T-helper 1 cell treated with Interleukin-12 subunit alpha and Interleukin-12 subunit beta and Interleukin-4 antibody, amounts not matched to agents 30 μg/mL and 1 μg/mL, for 36 hours (primary cell): ENCODE measurements at regions not wholly inside any gene's neighbourhood (a gene's known extent, or its start where the extent isn't known, plus 50 kb on each side); places are given as distances from the start of the nearest gene placed in this dataset.
"Not testable (repeated sequence)": the region's sequence is repeated elsewhere in the genome, so short reads cannot be mapped to it uniquely, and the experiment has no call there.

ENCODE experiments used
- H3K27ac Mint-ChIP-seq: one replicate; pipeline ENCODE4 v1.8.0; 2021; ENCODE audit warnings: mild to moderate bottlenecking, mixed read lengths
- H3K27me3 Mint-ChIP-seq: one replicate; pipeline ENCODE4 v1.8.0; 2021; ENCODE audit warnings: low read depth, mixed read lengths
- H3K36me3 Mint-ChIP-seq: one replicate; pipeline ENCODE4 v1.8.0; 2021; ENCODE audit warnings: low read depth, mixed read lengths
- H3K4me1 Mint-ChIP-seq: one replicate; pipeline ENCODE4 v1.8.0; 2021; ENCODE audit warnings: low read depth, mixed read lengths
- H3K4me3 Mint-ChIP-seq: one replicate; pipeline ENCODE4 v1.8.0; 2021; ENCODE audit warnings: mild to moderate bottlenecking, moderate library complexity, mixed read lengths
- H3K9me3 Mint-ChIP-seq: one replicate; pipeline ENCODE4 v1.8.0; 2021; ENCODE audit warnings: mixed read lengths

- Mint-ChIP-seq H3K4me3 (no peak overlapping the region), H3K27me3 (no peaks in the 10 kb centered on the region), H3K27ac (no peak overlapping the region), H3K4me1 (no peaks in the 10 kb centered on the region), H3K9me3 (peaks cover 3% of the 10 kb centered on the region), H3K36me3 (no peaks in the 10 kb centered on the region)
Measured at GRCh38 chr3:34646911-34647460, 848.6 kb downstream of the PDCD6IP start.

GRCh38 chr3:34650131-34650530 is 851.7 kb downstream of the PDCD6IP start:
- Mint-ChIP-seq H3K36me3 (no peaks in the 10 kb centered on the region), H3K9me3 (no peaks in the 10 kb centered on the region), H3K4me3 (no peak overlapping the region)

GRCh38 chr3:34668915-34669314 is 870.5 kb downstream of the PDCD6IP start:
- H3K27me3 Mint-ChIP-seq, result no peaks in the 10 kb centered on the region
- no peaks in the 10 kb centered on the region for H3K4me1 Mint-ChIP-seq
- H3K9me3 Mint-ChIP-seq, result no peaks in the 10 kb centered on the region
- H3K4me3 Mint-ChIP-seq, result no peak overlapping the region
- no peak overlapping the region for H3K27ac Mint-ChIP-seq
- H3K36me3 Mint-ChIP-seq, result no peaks in the 10 kb centered on the region

More at GRCh38 chr3:34650131-34650530, 851.7 kb downstream of the PDCD6IP start:
- Mint-ChIP-seq H3K27me3 (no peaks in the 10 kb centered on the region), H3K4me1 (no peaks in the 10 kb centered on the region), H3K27ac (no peak overlapping the region)

- no peaks in the 10 kb centered on the region for H3K9me3 Mint-ChIP-seq
- H3K27ac Mint-ChIP-seq, result no peak overlapping the region
- no peaks in the 10 kb centered on the region for H3K27me3 Mint-ChIP-seq
- H3K36me3 Mint-ChIP-seq, result no peaks in the 10 kb centered on the region
- no peaks in the 10 kb centered on the region for H3K4me1 Mint-ChIP-seq
- no peak overlapping the region for H3K4me3 Mint-ChIP-seq
Measured at GRCh38 chr3:34669490-34669889, 871.1 kb downstream of the PDCD6IP start.

DNA sequence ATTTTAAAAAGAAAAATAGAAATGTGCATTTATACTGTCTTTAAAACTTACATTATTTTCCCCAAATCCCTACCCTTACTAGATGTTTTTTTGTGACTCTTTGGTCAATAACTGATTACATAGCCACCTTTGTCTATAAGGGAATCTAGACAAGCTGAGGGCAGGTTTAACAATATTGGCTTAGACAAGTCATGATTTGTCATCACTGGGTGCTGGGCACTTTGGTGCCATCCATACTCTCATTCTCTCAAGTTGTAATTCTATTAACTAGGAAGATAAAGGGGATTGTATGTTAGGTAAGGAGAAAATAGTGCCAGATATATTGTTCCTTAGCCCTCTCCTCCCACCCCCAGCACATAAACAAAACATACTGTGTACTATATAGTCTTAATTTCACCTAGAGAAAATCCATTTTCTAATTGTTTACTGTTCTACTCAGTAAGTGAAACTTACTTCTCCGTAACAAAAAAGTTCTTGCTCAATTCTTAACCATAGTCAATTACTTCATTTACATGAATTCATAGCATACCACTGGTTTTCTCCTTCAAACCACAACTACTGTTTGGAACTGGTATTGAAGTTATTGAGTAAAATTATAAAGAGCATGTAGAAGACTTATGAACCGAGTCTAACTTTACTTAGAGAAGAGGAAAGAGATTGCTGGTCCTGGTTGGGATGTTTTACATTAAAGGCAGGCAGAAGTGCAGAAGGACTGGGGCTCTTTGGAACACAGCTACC is 877.1 kb downstream of the PDCD6IP start:
- H3K27me3 Mint-ChIP-seq, result no peaks in the 10 kb centered on the region
- H3K36me3 Mint-ChIP-seq, result no peaks in the 10 kb centered on the region

GRCh38 chr3:34676436-34676835 is 878.0 kb downstream of the PDCD6IP start:
- H3K4me1 Mint-ChIP-seq, result no peaks in the 10 kb centered on the region
- peaks cover 12% of the 10 kb centered on the region for H3K9me3 Mint-ChIP-seq

More for the DNA sequence above, 877.1 kb downstream of the PDCD6IP start:
- no peak overlapping the region for H3K4me3 Mint-ChIP-seq
- no peak overlapping the region for H3K27ac Mint-ChIP-seq
- H3K9me3 Mint-ChIP-seq, result peaks cover 11% of the 10 kb centered on the region
- H3K4me1 Mint-ChIP-seq, result no peaks in the 10 kb centered on the region

DNA sequence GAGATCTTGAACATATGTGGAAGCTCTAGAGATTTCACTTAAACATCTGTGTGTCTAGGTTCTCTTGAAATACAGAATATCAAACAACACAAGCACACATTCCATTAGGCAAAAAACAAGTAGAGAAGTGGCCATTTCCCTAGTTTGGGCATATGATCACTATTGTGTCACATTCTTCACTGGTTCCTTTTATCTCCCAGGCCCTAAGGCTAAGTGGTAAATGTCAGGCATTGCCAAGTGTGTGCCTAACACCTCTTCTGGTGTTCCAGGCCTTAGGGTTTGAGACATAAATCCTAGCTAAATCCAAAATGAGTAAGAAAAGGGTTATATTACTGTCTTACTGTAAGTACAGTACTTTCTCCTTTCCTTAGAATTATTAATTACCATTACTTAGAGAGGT is 880.1 kb downstream of the PDCD6IP start:
- Mint-ChIP-seq H3K27ac (no peak overlapping the region), H3K4me1 (no peaks in the 10 kb centered on the region), H3K36me3 (no peaks in the 10 kb centered on the region), H3K27me3 (no peaks in the 10 kb centered on the region), H3K9me3 (peaks cover 12% of the 10 kb centered on the region), H3K4me3 (no peak overlapping the region)

More at GRCh38 chr3:34676436-34676835, 878.0 kb downstream of the PDCD6IP start:
- Mint-ChIP-seq H3K36me3 (no peaks in the 10 kb centered on the region), H3K27ac (no peak overlapping the region), H3K27me3 (no peaks in the 10 kb centered on the region), H3K4me3 (no peak overlapping the region)

- not testable (repeated sequence) for H3K36me3 Mint-ChIP-seq, H3K27ac Mint-ChIP-seq, H3K27me3 Mint-ChIP-seq, H3K4me1 Mint-ChIP-seq, H3K4me3 Mint-ChIP-seq
- H3K9me3 Mint-ChIP-seq, result peaks cover 12% of the 10 kb centered on the region
Measured at GRCh38 chr3:34679055-34679454, 880.6 kb downstream of the PDCD6IP start.

GRCh38 chr3:34683851-34684250 is 885.4 kb downstream of the PDCD6IP start:
- no peaks in the 10 kb centered on the region for H3K4me1 Mint-ChIP-seq
- peaks cover 12% of the 10 kb centered on the region for H3K9me3 Mint-ChIP-seq
- no peak overlapping the region for H3K4me3 Mint-ChIP-seq
- no peak overlapping the region for H3K27ac Mint-ChIP-seq
- no peaks in the 10 kb centered on the region for H3K36me3 Mint-ChIP-seq
- no peaks in the 10 kb centered on the region for H3K27me3 Mint-ChIP-seq

DNA sequence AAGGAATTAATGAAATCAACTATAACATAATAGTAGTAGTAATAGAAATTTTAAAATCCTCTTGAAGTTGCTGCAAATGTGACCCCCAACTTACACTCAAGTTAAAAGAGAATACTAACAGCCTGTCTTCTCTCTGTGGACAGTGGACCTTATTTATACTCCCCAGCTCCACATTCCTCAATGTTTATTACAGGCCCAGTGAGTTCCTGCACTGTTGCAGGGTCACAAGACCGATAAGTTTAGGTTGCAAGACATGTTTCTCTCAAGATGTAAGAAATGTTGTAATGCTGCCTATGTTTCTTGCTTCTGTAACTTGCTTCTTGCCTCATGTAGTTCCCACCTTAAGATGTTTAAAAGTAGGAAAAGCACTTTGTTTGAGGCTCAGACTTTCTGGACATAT is 888.1 kb downstream of the PDCD6IP start:
- H3K9me3 Mint-ChIP-seq, result no peaks in the 10 kb centered on the region
- H3K36me3 Mint-ChIP-seq, result no peaks in the 10 kb centered on the region
- H3K4me1 Mint-ChIP-seq, result no peaks in the 10 kb centered on the region
- H3K4me3 Mint-ChIP-seq, result no peak overlapping the region
- H3K27ac Mint-ChIP-seq, result no peak overlapping the region
- no peaks in the 10 kb centered on the region for H3K27me3 Mint-ChIP-seq

DNA sequence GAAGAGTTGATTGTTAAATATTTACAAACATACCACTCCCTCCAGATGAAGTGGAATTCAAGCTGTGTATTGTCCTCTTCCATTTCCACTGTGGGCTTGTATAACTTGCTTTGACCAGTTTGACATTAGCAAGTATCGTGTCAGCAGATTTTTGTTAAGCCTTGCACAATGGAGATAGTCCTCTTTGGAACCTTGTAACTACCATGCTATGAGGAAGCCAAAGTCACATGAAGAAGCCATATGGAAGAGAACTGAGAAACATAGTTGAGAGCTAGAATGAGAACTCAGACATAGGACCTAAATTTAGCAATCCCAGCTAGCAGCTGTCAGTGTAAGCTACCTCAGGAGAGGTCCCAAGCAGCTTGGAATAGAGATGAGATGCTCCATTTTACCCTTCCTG is 889.2 kb downstream of the PDCD6IP start:
- Mint-ChIP-seq H3K27ac (no peak overlapping the region), H3K4me1 (no peaks in the 10 kb centered on the region), H3K4me3 (no peak overlapping the region), H3K36me3 (no peaks in the 10 kb centered on the region), H3K9me3 (no peaks in the 10 kb centered on the region), H3K27me3 (no peaks in the 10 kb centered on the region)

DNA sequence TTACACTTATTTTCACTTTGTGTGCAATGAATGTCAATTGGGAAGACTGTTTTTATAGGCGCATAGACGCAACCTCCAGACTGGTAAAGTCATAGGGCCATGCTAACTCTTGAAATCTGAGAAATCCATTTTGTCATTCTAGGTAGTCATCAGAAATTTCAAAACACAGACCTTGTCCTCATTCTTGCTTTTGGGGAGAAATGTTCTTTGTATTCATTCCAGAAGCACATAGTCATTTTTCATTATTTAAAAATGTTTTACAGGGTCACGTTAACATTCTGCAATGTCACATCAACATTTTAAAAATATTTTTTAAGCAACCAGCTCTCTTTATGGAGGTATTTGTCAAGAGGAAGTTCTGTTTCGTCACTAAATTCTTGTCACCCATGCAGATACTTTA is 898.4 kb downstream of the PDCD6IP start:
- Mint-ChIP-seq H3K36me3 (no peaks in the 10 kb centered on the region), H3K4me1 (no peaks in the 10 kb centered on the region), H3K27me3 (no peaks in the 10 kb centered on the region), H3K9me3 (peaks cover 11% of the 10 kb centered on the region), H3K4me3 (no peak overlapping the region), H3K27ac (no peak overlapping the region)

- H3K27me3 Mint-ChIP-seq, result no peaks in the 10 kb centered on the region
- H3K27ac Mint-ChIP-seq, result no peak overlapping the region
- H3K4me3 Mint-ChIP-seq, result no peak overlapping the region
- no peaks in the 10 kb centered on the region for H3K36me3 Mint-ChIP-seq
- peaks cover 18% of the 10 kb centered on the region for H3K9me3 Mint-ChIP-seq
- no peaks in the 10 kb centered on the region for H3K4me1 Mint-ChIP-seq
Measured at GRCh38 chr3:34703053-34703452, 904.6 kb downstream of the PDCD6IP start.

- Mint-ChIP-seq H3K27ac (no peak overlapping the region), H3K36me3 (no peaks in the 10 kb centered on the region), H3K9me3 (peaks cover 4% of the 10 kb centered on the region), H3K27me3 (no peaks in the 10 kb centered on the region), H3K4me3 (no peak overlapping the region), H3K4me1 (no peaks in the 10 kb centered on the region)
Measured at GRCh38 chr3:34724916-34725499, 914.3 kb upstream of the ARPP21 start.

DNA sequence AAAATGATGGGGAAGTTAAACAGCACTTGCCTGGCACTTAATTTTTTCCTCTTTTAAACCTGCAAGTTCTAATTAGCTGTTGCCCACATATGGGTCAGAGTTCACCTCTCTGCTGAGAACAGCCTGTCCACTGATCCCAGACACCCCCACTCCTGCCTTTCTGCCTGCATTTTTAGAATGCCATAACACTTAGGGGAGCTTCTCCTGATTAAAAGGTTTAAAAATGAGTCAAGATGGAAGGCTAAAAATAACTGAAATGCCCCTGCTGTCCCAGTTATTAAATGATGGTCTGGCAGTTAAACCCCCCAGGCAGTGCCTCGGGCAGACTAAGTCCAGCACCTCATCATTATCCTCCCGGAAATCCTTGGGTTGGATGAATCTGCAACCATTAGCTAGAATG is 913.6 kb upstream of the ARPP21 start:
- no peaks in the 10 kb centered on the region for H3K4me1 Mint-ChIP-seq
- no peak overlapping the region for H3K27ac Mint-ChIP-seq
- peaks cover 11% of the 10 kb centered on the region for H3K9me3 Mint-ChIP-seq
- no peaks in the 10 kb centered on the region for H3K36me3 Mint-ChIP-seq
- H3K27me3 Mint-ChIP-seq, result no peaks in the 10 kb centered on the region
- no peak overlapping the region for H3K4me3 Mint-ChIP-seq
